H1 (cell line): ENCODE measurements at regions not wholly inside any gene's neighbourhood (a gene's known extent, or its start where the extent isn't known, plus 50 kb on each side); places are given as distances from the start of the nearest gene placed in this dataset.

Experiments used
- CTCF ChIA-PET: fragments of 300-600 bp; sonication (Branson Sonifier 250); formaldehyde crosslinking; loops from one replicate; lab custom pipeline; 2021; ENCODE audit not compliant: partially characterized antibody; lab: Charles Lee
- POLR2A ChIA-PET: fragments of 300-600 bp; sonication (Branson Sonifier 250); formaldehyde crosslinking; loops from one replicate; lab custom pipeline; 2021; ENCODE audit warnings: inconsistent platforms; ENCODE audit not compliant: partially characterized antibody; lab: Charles Lee
- DNase-seq, 2 experiments: peaks; one replicate each; pipeline versions ENCODE4 v3.0.0 to v3.0.0-alpha.2; 2010 to 2022; ENCODE audit warnings: low spot score in 2 of 2, low read depth in 1 of 2, mixed read lengths in 1 of 2
- FAIRE-seq: peaks from 2 replicates; lab custom pipeline; 2011; peaks lifted over from hg19 to GRCh38; lab: Jason Lieb, UNC
- H2AFZ ChIP-seq: 2 replicates; pipeline ENCODE4 v1.8.1; 2012; ENCODE audit warnings: low read length, inconsistent platforms
- H2AK5ac ChIP-seq: 2 replicates; pipeline ENCODE4 v1.6.1; 2013; ENCODE audit warnings: low read depth, low read length
- H2BK120ac ChIP-seq: replicated peaks from 2 replicates; pipeline ENCODE3; 2013; ENCODE audit warnings: low read depth, low read length, inconsistent platforms
- H2BK12ac ChIP-seq: 2 replicates; pipeline ENCODE4 v1.6.1; 2013; ENCODE audit warnings: low read depth, low read length
- H2BK15ac ChIP-seq: 2 replicates; pipeline ENCODE4 v1.6.1; 2013; ENCODE audit warnings: low read length
- H2BK20ac ChIP-seq: 2 replicates; pipeline ENCODE4 v1.6.1; 2013; ENCODE audit warnings: low read length
- H2BK5ac ChIP-seq: 2 replicates; pipeline ENCODE4 v1.6.1; 2013; ENCODE audit warnings: low read depth, low read length
- H3K14ac ChIP-seq: 2 replicates; pipeline ENCODE4 v1.6.1; 2013; ENCODE audit warnings: inconsistent platforms; ENCODE audit not compliant: insufficient read length
- H3K18ac ChIP-seq: 2 replicates; pipeline ENCODE4 v1.6.1; 2013; ENCODE audit warnings: low read length; ENCODE audit errors: extremely low read depth
- H3K23ac ChIP-seq: 2 replicates; pipeline ENCODE4 v1.6.1; 2013; ENCODE audit warnings: inconsistent platforms; ENCODE audit not compliant: insufficient read length
- H3K23me2 ChIP-seq: 2 replicates; pipeline ENCODE4 v1.6.1; 2013; ENCODE audit warnings: low read depth, low read length
- H3K27ac ChIP-seq: 2 replicates; pipeline ENCODE4 v1.6.1; 2011; ENCODE audit warnings: low read depth, low read length, inconsistent platforms
- H3K27me3 ChIP-seq, 4 experiments: replicated peaks in 1 of 4; 1 replicate in 1 of 4; 2 replicates in 3 of 4; pipeline versions ENCODE4 v1.6.1 to v1.8.1; 2011 to 2013; ENCODE audit warnings: low read length in 3 of 4, mild to moderate bottlenecking in 3 of 4, inconsistent platforms in 2 of 4, mixed read lengths in 2 of 4, moderate library complexity in 1 of 4; ENCODE audit not compliant: control insufficient read depth in 3 of 4, insufficient read depth in 3 of 4; ENCODE audit errors: extremely low read depth in 1 of 4
- H3K36me3 ChIP-seq, 4 experiments: 2 replicates each; pipeline versions ENCODE4 v1.6.1 to v1.8.1; 2011 to 2013; ENCODE audit warnings: mild to moderate bottlenecking in 4 of 4, low read length in 3 of 4, moderate library complexity in 2 of 4, control low read depth in 1 of 4, inconsistent platforms in 1 of 4; ENCODE audit not compliant: insufficient read depth in 4 of 4, control insufficient read depth in 2 of 4
- H3K4ac ChIP-seq: replicated peaks from 2 replicates; pipeline ENCODE3; 2013; ENCODE audit warnings: low read length, low read depth, mixed read lengths, inconsistent platforms; ENCODE audit not compliant: insufficient read length
- H3K4me1 ChIP-seq, 4 experiments: replicated peaks in 1 of 4; 1 replicate in 1 of 4; 2 replicates in 3 of 4; pipeline versions ENCODE4 v1.6.1 to v1.8.1; 2011 to 2013; ENCODE audit warnings: low read length in 3 of 4, inconsistent platforms in 2 of 4, mixed read lengths in 1 of 4; ENCODE audit not compliant: insufficient read depth in 4 of 4, control insufficient read depth in 3 of 4
- H3K4me2 ChIP-seq, 2 experiments: 2 replicates each; pipeline versions ENCODE4 v1.6.1 to v1.8.1; 2011 to 2013; ENCODE audit warnings: low read depth in 2 of 2, low read length in 2 of 2, control low read depth in 1 of 2, inconsistent platforms in 1 of 2, mild to moderate bottlenecking in 1 of 2; ENCODE audit not compliant: insufficient read depth in 1 of 2
- H3K4me3 ChIP-seq, 4 experiments: fragments of 200-600, 300-600 bp in 1 of 4; sonication (generic), shearing (Covaris generic), sonication (Bioruptor Twin) in 1 of 4; 2 replicates each; pipeline versions ENCODE4 v1.5.1 to v1.8.1; 2011 to 2016; ENCODE audit warnings: low read length in 4 of 4, low read depth in 3 of 4, control low read depth in 2 of 4, inconsistent platforms in 2 of 4, mild to moderate bottlenecking in 2 of 4, mixed read lengths in 1 of 4, moderate library complexity in 1 of 4; ENCODE audit not compliant: insufficient read depth in 2 of 4; ENCODE audit errors: extremely low read depth in 1 of 4
- H3K56ac ChIP-seq: replicated peaks from 2 replicates; pipeline ENCODE3; 2013; ENCODE audit warnings: low read depth, mild to moderate bottlenecking, mixed read lengths, low read length, inconsistent platforms; ENCODE audit not compliant: insufficient read length
- H3K79me1 ChIP-seq: 2 replicates; pipeline ENCODE4 v1.6.1; 2013; ENCODE audit warnings: low read depth, low read length, control low read depth
- H3K79me2 ChIP-seq, 2 experiments: 2 replicates each; pipeline versions ENCODE4 v1.6.1 to v1.8.1; 2012 to 2013; ENCODE audit warnings: low read length in 2 of 2, mild to moderate bottlenecking in 2 of 2, inconsistent platforms in 1 of 2; ENCODE audit not compliant: insufficient read depth in 2 of 2, control insufficient read depth in 1 of 2
- H3K9ac ChIP-seq, 4 experiments: replicated peaks in 1 of 4; 1 replicate in 1 of 4; 2 replicates in 3 of 4; pipeline versions ENCODE4 v1.6.1 to v1.8.1; 2011 to 2013; ENCODE audit warnings: low read depth in 3 of 4, low read length in 3 of 4, control low read depth in 2 of 4, mild to moderate bottlenecking in 2 of 4, moderate library complexity in 2 of 4, inconsistent platforms in 1 of 4; ENCODE audit errors: extremely low read depth in 1 of 4
- H3K9me3 ChIP-seq, 2 experiments: 2 replicates each; pipeline versions ENCODE4 v1.6.1 to v1.8.1; 2012 to 2013; ENCODE audit warnings: mild to moderate bottlenecking in 2 of 2, moderate library complexity in 2 of 2, control low read depth in 1 of 2, inconsistent platforms in 1 of 2, low read depth in 1 of 2, low read length in 1 of 2, mixed read lengths in 1 of 2; ENCODE audit not compliant: insufficient read depth in 2 of 2
- H4K20me1 ChIP-seq, 2 experiments: replicated peaks in 1 of 2; 2 replicates each; pipeline versions ENCODE3 to v1.8.1; 2011 to 2013; ENCODE audit warnings: inconsistent platforms in 2 of 2, low read length in 2 of 2, mild to moderate bottlenecking in 1 of 2; ENCODE audit not compliant: insufficient read depth in 2 of 2, control insufficient read depth in 1 of 2
- H4K5ac ChIP-seq: 2 replicates; pipeline ENCODE4 v1.6.1; 2013; ENCODE audit warnings: low read length, low read depth, mixed read lengths, inconsistent platforms; ENCODE audit not compliant: insufficient read length
- H4K8ac ChIP-seq: 2 replicates; pipeline ENCODE4 v1.8.0; 2013; ENCODE audit warnings: mild to moderate bottlenecking, moderate library complexity, low read length, inconsistent platforms; ENCODE audit not compliant: insufficient read depth; ENCODE audit errors: extremely low read depth
- H4K91ac ChIP-seq: replicated peaks from 2 replicates; pipeline ENCODE3; 2013; ENCODE audit warnings: low read length, mixed read lengths, inconsistent platforms; ENCODE audit not compliant: insufficient read length
- CBX5 ChIP-seq: fragments of 300-800, 300-1000 bp; sonication (generic); IDR thresholded peaks from 2 replicates; pipeline ENCODE4 v1.7.1; 2016; ENCODE audit warnings: antibody characterized with exemption, low read length, low read depth
- CREB1 ChIP-seq: IDR thresholded peaks from 2 replicates; pipeline ENCODE4 v1.6.1; 2012; ENCODE audit warnings: inconsistent platforms
- JUN ChIP-seq: IDR thresholded peaks from 2 replicates; pipeline ENCODE4 v1.6.1; 2011; ENCODE audit warnings: low read depth, mild to moderate bottlenecking, improper control_type of control experiment, low read length
- MAX ChIP-seq: IDR thresholded peaks from 2 replicates; pipeline ENCODE4 v1.6.1; 2012; ENCODE audit warnings: inconsistent platforms
- POLR2AphosphoS5 ChIP-seq: IDR thresholded peaks from 2 replicates; pipeline ENCODE4 v1.6.1; 2011; ENCODE audit warnings: low read depth, low read length
- RBBP5 ChIP-seq: IDR thresholded peaks from 2 replicates; pipeline ENCODE4 v1.7.1; 2012; ENCODE audit warnings: low read depth, mild to moderate bottlenecking, inconsistent platforms, low read length, moderate library complexity, borderline replicate concordance
- WGBS, 2 experiments: shearing (Covaris generic) in 1 of 2; methylation state at CpG; one replicate each; pipeline versions ENCODE4 v1.1.6 to v1.1.7; 2013 to 2015; ENCODE audit warnings: low lambda C conversion rate in 2 of 2, mixed read lengths in 2 of 2, inconsistent platforms in 1 of 2, low coverage in 1 of 2, missing lambda C conversion rate in 1 of 2; ENCODE audit not compliant: insufficient replicate concordance in 2 of 2, insufficient coverage in 1 of 2, insufficient read length in 1 of 2; ENCODE audit errors: extremely low coverage in 1 of 2, missing lambda C conversion rate in 1 of 2; 5-methylcytosine and 5-hydroxymethylcytosine counted together

DNA sequence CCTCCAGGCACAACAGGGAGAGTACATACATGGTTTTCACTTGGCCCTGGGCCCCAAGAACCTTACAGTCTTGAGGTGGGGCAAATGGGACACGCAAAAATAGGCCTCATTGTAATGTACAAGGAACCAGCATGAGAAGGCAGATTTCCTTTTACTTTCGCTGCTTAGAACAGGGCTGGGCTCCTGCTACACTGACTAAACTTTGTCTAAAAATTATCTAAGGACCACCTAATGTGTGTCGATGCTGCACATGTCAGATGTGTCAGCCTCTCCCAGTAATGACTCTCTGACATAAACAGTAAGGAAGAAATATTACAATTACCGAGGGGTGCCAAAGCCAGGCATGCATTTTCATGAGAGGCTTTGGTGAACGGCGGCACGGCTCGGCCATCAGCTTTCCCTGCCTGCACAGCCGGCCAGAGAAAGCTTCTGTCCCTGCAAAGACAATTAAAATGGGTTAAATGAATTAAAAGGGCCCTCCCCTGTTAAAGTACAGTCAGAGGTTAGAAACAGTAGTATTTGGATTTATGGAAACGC lies 224.2 kb upstream of the IRX3 start:
- Histone ChIP-seq H2BK120ac (no peak overlapping the region), H3K79me2 (no peaks in the 10 kb centered on the region), H3K56ac (no peak overlapping the region), H3K14ac (no peak overlapping the region), H3K27ac (no peak overlapping the region), H3K18ac (no peak overlapping the region), H2AFZ (no peak overlapping the region), H3K9ac (no peak overlapping the region), H2BK20ac (no peak overlapping the region), H3K23me2 (no peaks in the 10 kb centered on the region), H3K9me3 (no peaks in the 10 kb centered on the region), H2BK15ac (no peak overlapping the region), H3K79me1 (no peaks in the 10 kb centered on the region), H3K23ac (no peak overlapping the region), H3K4me1 (peaks cover 0 to 18% (median 8%) of the 10 kb centered on the region in 4 experiments; a peak in 4 of 7 replicates), H2BK5ac (no peak overlapping the region), H3K4me3 (no peak overlapping the region), H2AK5ac (no peak overlapping the region), H3K4me2 (no peak overlapping the region), H4K8ac (no peak overlapping the region), H3K36me3 (no peaks in the 10 kb centered on the region; a peak in 1 of 8 replicates), H4K20me1 (no peaks in the 10 kb centered on the region), H4K91ac (no peak overlapping the region), H3K27me3 (no peaks in the 10 kb centered on the region), H3K4ac (no peak overlapping the region), H2BK12ac (no peak overlapping the region), H4K5ac (no peak overlapping the region)
- CTCF ChIA-PET, result interaction anchor here (0.6 kb wide), 1 partner anchor 443 kb away, joined by 5 read pairs; no protein-coding TSS in a partner anchor
- DNase-seq (no peak), FAIRE-seq (no peak)
- 91% methylated on average over 10 of the region's 10 CpGs; no CpG with 5 or more reads in 1 of the 2 experiments for WGBS, 2 experiments
- POLR2A ChIA-PET, result no interaction called here
- TF ChIP-seq CBX5, result no peak
- no peak for TF ChIP-seq POLR2AphosphoS5
- no peak for TF ChIP-seq CREB1
- TF ChIP-seq JUN, result no peak
- TF ChIP-seq RBBP5, result no peak
- TF ChIP-seq MAX, result no peak
